PFSK-1 (cell line): ENCODE measurements at regions not wholly inside any gene's neighbourhood (a gene's known extent, or its start where the extent isn't known, plus 50 kb on each side); places are given as distances from the start of the nearest gene placed in this dataset.

Experiments used
- SIN3A ChIP-seq: IDR thresholded peaks from 2 replicates; pipeline ENCODE4 v1.6.1; 2012; ENCODE audit warnings: mild to moderate bottlenecking, low read length, moderate library complexity, borderline replicate concordance; ENCODE audit not compliant: insufficient read depth
- TAF1 ChIP-seq: IDR thresholded peaks from 2 replicates; pipeline ENCODE4 v1.6.1; 2012; ENCODE audit warnings: low read length, control low read depth, borderline replicate concordance; ENCODE audit not compliant: insufficient read depth

GRCh38 chr5:158276692-158277091 lies 417.7 kb upstream of the CLINT1 start:
- TF ChIP-seq SIN3A: no peak
- no peak for TF ChIP-seq TAF1
